HG03432 (cell line): ENCODE measurements at regions not wholly inside any gene's neighbourhood (a gene's known extent, or its start where the extent isn't known, plus 50 kb on each side); places are given as distances from the start of the nearest gene placed in this dataset.
A peak's percentile ranks its signal among the peaks of the same experiment; 100 is the strongest.
"Not testable (repeated sequence)": the region's sequence is repeated elsewhere in the genome, so short reads cannot be mapped to it uniquely, and the experiment has no call there.

ENCODE experiments used
- ATAC-seq: cut with Tn5 transposase; IDR thresholded peaks from one replicate; pipeline ENCODE4 v1.9.1; 2021; ENCODE audit warnings: mild to moderate bottlenecking, moderate library complexity; ENCODE audit not compliant: unreplicated experiment

DNA sequence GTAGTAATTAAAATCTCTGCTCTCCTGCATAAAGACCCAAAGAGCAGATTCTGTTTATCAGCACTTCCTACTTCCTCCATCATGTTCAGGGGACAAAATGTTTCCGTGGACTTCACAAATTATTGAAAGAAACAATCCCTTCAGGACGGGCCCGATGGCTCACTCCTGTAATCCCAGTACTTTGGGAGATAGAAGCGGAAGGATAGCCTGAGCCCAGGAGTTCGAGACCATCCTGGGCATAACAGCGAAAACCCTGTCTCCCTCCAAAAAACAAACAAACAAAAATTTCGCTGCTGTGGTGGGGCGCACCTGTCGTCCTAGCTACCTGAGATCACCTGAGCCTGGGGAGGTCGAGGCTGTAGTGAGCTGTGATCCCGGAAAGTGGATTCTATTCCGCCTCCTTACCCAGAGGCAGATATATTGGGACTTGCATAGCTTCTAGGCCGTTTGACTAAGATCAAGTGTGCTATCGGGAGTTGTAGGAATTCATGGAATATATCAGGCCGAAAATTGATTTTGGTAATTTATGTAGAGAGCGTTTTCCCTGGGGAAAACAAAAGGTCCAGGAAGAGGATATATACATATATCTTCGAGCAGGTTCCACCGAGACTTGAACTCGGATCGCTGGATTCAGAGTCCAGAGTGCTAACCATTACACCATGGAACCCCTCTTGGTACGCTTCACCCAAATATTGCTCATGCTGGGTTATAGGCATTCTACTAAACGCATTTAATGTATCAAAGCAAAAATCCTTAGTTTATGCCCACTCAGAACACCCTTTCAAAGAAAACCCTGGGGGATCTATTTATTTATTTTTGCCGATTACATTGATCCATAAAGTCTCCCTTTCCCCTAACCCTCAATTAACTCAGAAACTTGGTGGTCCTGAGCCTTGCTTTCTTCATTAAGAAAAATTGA, 74.5 kb upstream of the ZNF184 start:
- no peak for ATAC-seq

DNA sequence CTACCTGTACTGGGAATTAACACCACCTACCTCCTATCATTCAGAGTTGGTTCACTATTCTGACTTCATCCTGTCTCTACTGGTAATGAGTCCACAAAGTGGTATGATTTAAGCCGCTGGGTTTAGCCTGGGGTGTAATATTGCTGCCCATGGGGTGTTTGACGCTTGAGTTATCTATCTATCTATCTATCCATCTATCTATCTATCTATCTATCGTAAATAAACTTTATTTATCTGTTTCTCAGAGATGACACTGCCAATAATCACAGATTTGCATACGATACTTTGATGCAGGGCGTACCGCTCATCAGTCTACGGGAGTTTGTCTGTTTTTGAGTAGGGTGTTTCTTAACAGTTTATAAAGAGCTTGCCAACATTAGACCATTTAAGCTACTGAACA, 73.6 kb upstream of the ZNF184 start:
- no peak for ATAC-seq

GRCh38 chr6:27545271-27546046, 72.6 kb upstream of the ZNF184 start:
- peak; percentile 62 for ATAC-seq

- no peak for ATAC-seq
These were observed 71.8 kb upstream of the ZNF184 start for GRCh38 chr6:27544612-27545260.

- not testable (repeated sequence) for ATAC-seq
These were observed 71.2 kb upstream of the ZNF184 start for GRCh38 chr6:27544135-27544534.

DNA sequence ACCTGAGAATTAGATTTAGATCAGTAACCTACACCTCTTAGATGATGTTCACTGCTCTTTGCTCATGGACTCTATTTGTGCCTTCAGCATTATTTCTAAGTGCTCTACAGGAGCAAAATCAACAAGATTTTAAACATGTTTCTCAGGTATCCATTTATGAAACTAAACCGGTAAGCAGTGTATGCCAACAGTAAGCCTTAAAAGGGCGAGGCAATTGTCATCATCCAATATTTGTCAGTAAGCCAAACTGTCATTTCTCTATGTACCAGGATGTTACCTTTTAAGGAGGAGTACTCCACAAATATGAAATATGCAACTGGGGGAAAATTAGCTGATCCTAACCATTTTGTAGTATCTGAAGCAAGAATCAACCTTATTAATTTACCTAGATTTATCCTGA, 69.6 kb upstream of the ZNF184 start:
- no peak for ATAC-seq

GRCh38 chr6:27541933-27542297, 69.0 kb upstream of the ZNF184 start:
- no peak for ATAC-seq

- no peak for ATAC-seq
These were observed 68.5 kb upstream of the ZNF184 start for GRCh38 chr6:27541212-27541932.

DNA sequence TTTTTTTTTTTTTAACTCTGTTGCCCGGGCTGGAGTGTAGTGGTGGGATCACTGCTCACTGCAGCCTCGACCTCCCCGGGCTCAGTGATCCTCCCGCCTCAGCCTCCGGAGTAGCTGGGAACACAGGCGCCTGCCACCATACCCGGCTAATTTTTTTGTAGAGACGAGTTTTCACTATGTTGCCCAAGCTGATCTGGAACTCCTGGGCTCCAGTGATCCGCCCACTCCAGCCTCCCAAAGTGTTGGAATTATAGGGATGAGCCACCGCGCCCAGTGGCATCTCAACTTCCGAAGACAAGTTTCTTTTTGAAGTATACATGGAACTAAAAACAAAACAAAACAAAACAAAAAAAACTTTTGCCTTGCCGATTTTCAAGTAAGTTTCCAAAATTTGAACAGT, 66.6 kb upstream of the ZNF184 start:
- no peak for ATAC-seq

GRCh38 chr6:27532820-27533538, 60.1 kb upstream of the ZNF184 start:
- ATAC-seq, result no peak

DNA sequence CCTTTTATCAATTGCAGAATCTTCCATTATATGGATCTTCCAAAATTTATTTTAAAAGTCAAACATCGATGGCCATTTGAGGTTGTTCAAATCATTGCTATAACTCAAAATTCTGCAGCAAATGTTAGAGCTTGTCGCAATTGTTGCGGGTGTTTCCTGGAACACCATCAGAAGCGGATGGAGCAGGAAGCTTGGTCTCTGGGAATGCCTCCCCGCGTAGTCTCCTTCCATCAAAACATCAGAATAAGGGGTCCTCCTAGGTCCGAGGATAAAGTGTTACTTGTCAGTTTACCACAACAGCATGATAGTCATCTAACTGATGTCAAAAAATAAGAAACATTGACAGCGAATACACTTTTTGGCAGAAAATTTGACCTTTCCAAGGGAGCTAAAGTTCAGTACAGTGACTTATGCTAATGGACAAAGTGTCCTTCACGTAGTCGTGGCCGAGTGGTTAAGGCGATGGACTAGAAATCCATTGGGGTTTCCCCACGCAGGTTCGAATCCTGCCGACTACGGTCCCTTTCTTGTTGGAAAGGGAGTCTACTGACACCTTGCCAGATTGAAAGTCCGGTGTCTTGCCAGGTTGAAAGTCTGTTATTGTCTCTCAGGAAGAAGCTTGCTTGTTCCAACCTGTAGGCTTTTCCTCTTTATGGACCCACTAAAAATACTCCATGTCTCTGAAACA, 59.0 kb upstream of the ZNF184 start:
- no peak for ATAC-seq

DNA sequence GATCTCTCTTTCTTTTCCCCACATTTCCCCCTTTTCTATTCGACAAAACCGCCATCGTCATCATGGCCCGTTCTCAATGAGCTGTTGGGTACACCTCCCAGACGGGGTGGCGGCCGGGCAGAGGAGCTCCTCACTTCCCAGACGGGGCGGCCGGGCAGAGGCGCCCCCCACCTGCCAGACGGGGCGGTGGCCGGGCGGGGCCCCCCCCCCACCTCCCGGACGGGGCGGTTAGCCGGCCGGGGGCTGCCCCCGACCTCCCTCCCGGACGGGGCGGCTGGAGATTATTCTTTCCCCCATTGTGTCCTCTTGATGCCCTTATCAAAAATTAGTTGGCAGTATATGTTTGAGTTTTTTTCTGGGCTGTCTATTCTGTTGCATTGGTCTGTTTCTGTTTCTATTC, 56.9 kb upstream of the ZNF184 start:
- not testable (repeated sequence) for ATAC-seq

DNA sequence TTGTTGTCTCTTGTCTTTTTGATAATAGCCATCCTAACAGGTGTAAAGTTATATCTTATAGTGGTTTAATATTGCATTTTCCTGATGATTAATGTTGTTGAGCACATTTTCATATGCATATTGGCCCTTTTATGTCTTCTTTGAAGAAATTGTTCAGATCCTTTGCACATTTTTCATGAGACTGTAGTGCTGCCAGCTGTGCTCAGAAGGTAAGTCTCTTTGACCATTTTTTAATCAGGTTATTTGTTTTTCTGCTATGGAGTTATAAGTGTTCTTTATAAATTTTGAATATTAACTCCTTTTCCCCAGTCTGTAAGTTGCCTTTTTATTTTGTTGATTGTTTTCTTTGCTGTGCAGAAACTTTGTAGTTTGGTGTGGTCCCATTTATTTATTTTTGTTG, 55.8 kb upstream of the ZNF184 start:
- no peak for ATAC-seq
